GM20000 (cell line): ENCODE measurements at regions not wholly inside any gene's neighbourhood (a gene's known extent, or its start where the extent isn't known, plus 50 kb on each side); places are given as distances from the start of the nearest gene placed in this dataset.

Experiments
- DNase-seq: peaks from one replicate; pipeline ENCODE4 v3.0.0; 2012; ENCODE audit warnings: low spot score
- TF ChIP-seq, protein P1 (sequence below): IDR thresholded peaks from 2 replicates; pipeline ENCODE4 v1.5.1; 2012; ENCODE audit warnings: mild to moderate bottlenecking, control low read depth; ENCODE audit errors: extremely low read depth, missing control alignments

- TF ChIP-seq, protein P1, sequence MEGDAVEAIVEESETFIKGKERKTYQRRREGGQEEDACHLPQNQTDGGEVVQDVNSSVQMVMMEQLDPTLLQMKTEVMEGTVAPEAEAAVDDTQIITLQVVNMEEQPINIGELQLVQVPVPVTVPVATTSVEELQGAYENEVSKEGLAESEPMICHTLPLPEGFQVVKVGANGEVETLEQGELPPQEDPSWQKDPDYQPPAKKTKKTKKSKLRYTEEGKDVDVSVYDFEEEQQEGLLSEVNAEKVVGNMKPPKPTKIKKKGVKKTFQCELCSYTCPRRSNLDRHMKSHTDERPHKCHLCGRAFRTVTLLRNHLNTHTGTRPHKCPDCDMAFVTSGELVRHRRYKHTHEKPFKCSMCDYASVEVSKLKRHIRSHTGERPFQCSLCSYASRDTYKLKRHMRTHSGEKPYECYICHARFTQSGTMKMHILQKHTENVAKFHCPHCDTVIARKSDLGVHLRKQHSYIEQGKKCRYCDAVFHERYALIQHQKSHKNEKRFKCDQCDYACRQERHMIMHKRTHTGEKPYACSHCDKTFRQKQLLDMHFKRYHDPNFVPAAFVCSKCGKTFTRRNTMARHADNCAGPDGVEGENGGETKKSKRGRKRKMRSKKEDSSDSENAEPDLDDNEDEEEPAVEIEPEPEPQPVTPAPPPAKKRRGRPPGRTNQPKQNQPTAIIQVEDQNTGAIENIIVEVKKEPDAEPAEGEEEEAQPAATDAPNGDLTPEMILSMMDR: no peak
- no peak for DNase-seq
These were observed 511.6 kb downstream of the DMAC1 start for GRCh38 chr9:7287986-7288385.

DNA sequence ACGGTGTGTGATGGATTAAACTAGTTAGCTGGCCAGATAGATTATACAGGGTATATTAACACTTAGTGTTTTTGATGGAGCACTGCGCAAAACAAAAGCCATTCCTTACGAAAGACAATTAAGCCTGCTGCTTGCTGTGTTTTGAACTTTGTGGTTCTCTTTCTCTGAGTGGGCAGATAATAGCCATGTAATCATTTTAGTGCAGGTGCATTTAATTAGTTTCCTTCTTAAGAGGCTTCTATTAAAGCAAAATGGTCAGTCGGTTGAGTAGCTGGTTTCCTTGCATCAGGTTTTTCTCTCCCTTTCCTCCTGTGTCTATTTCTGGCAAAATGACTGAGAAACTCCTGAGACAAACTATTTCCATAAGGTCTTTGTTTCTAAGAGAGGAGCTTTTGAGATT lies 512.5 kb downstream of the DMAC1 start:
- TF ChIP-seq, protein P1: no peak
- no peak for DNase-seq

DNA sequence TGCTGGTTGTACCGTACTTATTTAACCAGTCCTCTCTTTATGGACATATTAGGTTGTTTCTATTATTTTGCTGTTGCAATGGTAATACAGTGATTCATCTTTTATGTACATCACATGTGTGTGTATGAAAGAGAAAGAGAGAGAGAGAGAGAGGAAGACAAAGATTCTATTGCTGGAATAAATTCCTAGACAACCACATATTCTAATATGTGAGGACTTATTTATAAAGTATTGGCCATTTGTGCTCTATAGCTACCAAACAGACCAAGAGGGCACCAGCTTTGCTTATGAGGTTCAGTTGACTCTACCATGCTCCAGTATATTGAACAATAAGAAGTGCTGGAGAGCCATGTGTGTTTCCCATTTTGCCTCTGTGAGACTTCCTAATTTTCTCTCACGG lies 513.5 kb downstream of the DMAC1 start:
- TF ChIP-seq, protein P1: no peak
- no peak for DNase-seq

- TF ChIP-seq, protein P1: no peak
These were observed 514.4 kb downstream of the DMAC1 start for GRCh38 chr9:7285199-7285598.

GRCh38 chr9:7284517-7284916 lies 515.1 kb downstream of the DMAC1 start:
- TF ChIP-seq, protein P1: no peak
- DNase-seq: no peak

More at GRCh38 chr9:7285199-7285598, 514.4 kb downstream of the DMAC1 start:
- DNase-seq: no peak

- no peak for DNase-seq
- TF ChIP-seq, protein P1: no peak
These were observed 515.5 kb downstream of the DMAC1 start for GRCh38 chr9:7284117-7284516.

DNA sequence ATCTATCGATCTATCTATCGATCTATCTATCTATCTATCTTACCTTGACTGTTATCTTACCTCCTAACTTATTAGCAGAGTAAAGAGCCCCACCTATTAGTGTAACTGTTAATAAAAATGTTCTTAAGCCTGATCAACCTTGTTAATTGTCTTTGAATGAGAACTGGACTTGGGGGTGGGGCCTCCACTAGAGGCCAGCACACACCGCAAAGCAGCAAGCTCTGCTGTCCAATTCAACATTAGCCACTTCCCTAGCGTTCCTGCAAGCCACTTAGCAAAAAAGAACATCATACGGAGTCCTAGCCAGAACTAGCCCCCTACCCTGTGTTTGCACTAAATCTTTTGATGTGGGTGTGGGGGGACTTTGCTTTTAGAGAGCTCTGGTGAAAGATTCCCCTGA lies 515.8 kb downstream of the KDM4C start:
- DNase-seq: no peak

More for the DNA sequence above, 515.8 kb downstream of the KDM4C start:
- TF ChIP-seq, protein P1: no peak
